ENCODE measurements at regions not wholly inside any gene's neighbourhood (a gene's known extent, or its start where the extent isn't known, plus 50 kb on each side); places are given as distances from the start of the nearest gene placed in this dataset.
"Not testable (repeated sequence)": the region's sequence is repeated elsewhere in the genome, so short reads cannot be mapped to it uniquely, and the experiment has no call there.

GRCh38 chr12:9470367-9470766 lies 137.3 kb downstream of the KLRB1 start:
- H3K4me3 ChIP-seq (ENCODE audit: low read depth, low read length); H3K36me3 ChIP-seq; H3K4me1 ChIP-seq; H3K27me3 ChIP-seq; H3K9me3 ChIP-seq; DNase-seq: not testable (repeated sequence)

- not testable (repeated sequence) for H3K4me1 ChIP-seq; H3K9me3 ChIP-seq; H3K36me3 ChIP-seq; H3K4me3 ChIP-seq (ENCODE audit: low read depth, low read length); H3K27me3 ChIP-seq; DNase-seq
Observed at GRCh38 chr12:9469956-9470355, 137.8 kb downstream of the KLRB1 start.

GRCh38 chr12:9469463-9469862 lies 138.3 kb downstream of the KLRB1 start:
- not testable (repeated sequence) for H3K27me3 ChIP-seq; DNase-seq; H3K4me1 ChIP-seq; H3K36me3 ChIP-seq; H3K4me3 ChIP-seq (ENCODE audit: low read depth, low read length); H3K9me3 ChIP-seq

GRCh38 chr12:9468998-9469397 lies 138.7 kb downstream of the KLRB1 start:
- not testable (repeated sequence) for H3K36me3 ChIP-seq; H3K9me3 ChIP-seq; H3K27me3 ChIP-seq; H3K4me3 ChIP-seq (ENCODE audit: low read depth, low read length); H3K4me1 ChIP-seq
- peak; percentile 69 for TF ChIP-seq CTCF (IDR thresholded peaks at IDR 0.05; ENCODE audit: low read depth, low read length)
- DNase-seq, result peak; percentile 61

- not testable (repeated sequence) for H3K9me3 ChIP-seq; H3K27me3 ChIP-seq; H3K36me3 ChIP-seq; H3K4me3 ChIP-seq (ENCODE audit: low read depth, low read length); DNase-seq; H3K4me1 ChIP-seq
Observed at GRCh38 chr12:9468144-9468543, 139.6 kb downstream of the KLRB1 start.

- Histone ChIP-seq H3K27me3 (no peaks in the 10 kb centered on the region), H3K4me3 (ENCODE audit: low read depth, low read length) (no peak overlapping the region), H3K4me1 (no peaks in the 10 kb centered on the region), H3K9me3 (no peaks in the 10 kb centered on the region), H3K36me3 (no peaks in the 10 kb centered on the region)
- DNase-seq, result no peak
- no peak for TF ChIP-seq CTCF (IDR thresholded peaks at IDR 0.05; ENCODE audit: low read depth, low read length)
Observed at GRCh38 chr12:9464408-9464807, 143.3 kb downstream of the KLRB1 start.

GRCh38 chr12:9455516-9455915 lies 152.2 kb downstream of the KLRB1 start:
- H3K36me3 ChIP-seq; H3K4me3 ChIP-seq (ENCODE audit: low read depth, low read length); DNase-seq; H3K27me3 ChIP-seq; H3K4me1 ChIP-seq; H3K9me3 ChIP-seq: not testable (repeated sequence)

- not testable (repeated sequence) for H3K9me3 ChIP-seq; DNase-seq; H3K27me3 ChIP-seq; H3K36me3 ChIP-seq; H3K4me3 ChIP-seq (ENCODE audit: low read depth, low read length); H3K4me1 ChIP-seq
Observed at GRCh38 chr12:9454021-9454420, 153.7 kb downstream of the KLRB1 start.

GRCh38 chr12:9450127-9450567 lies 157.6 kb downstream of the KLRB1 start:
- not testable (repeated sequence) for H3K4me1 ChIP-seq; DNase-seq; H3K27me3 ChIP-seq; H3K4me3 ChIP-seq (ENCODE audit: low read depth, low read length); H3K9me3 ChIP-seq; H3K36me3 ChIP-seq

- H3K9me3 ChIP-seq; H3K36me3 ChIP-seq; H3K27me3 ChIP-seq; H3K4me1 ChIP-seq; H3K4me3 ChIP-seq (ENCODE audit: low read depth, low read length): not testable (repeated sequence)
- peak; percentile 8 for DNase-seq
Observed at GRCh38 chr12:9449657-9450126, 158.0 kb downstream of the KLRB1 start.

- TF ChIP-seq CTCF (IDR thresholded peaks at IDR 0.05; ENCODE audit: low read depth, low read length), result no peak
- Histone ChIP-seq H3K4me3 (ENCODE audit: low read depth, low read length) (no peak overlapping the region), H3K4me1 (no peaks in the 10 kb centered on the region)
Observed at GRCh38 chr12:9449181-9449580, 158.5 kb downstream of the KLRB1 start.

GRCh38 chr12:9448648-9449047 lies 159.1 kb downstream of the KLRB1 start:
- H3K9me3 ChIP-seq, H3K4me1 ChIP-seq, H3K36me3 ChIP-seq, DNase-seq, H3K27me3 ChIP-seq: not testable (repeated sequence)
- H3K4me3 ChIP-seq (ENCODE audit: low read depth, low read length), result peak overlapping the region; percentile 77

More at GRCh38 chr12:9449181-9449580, 158.5 kb downstream of the KLRB1 start:
- Histone ChIP-seq H3K36me3 (no peaks in the 10 kb centered on the region), H3K27me3 (no peaks in the 10 kb centered on the region), H3K9me3 (no peaks in the 10 kb centered on the region)
- no peak for DNase-seq

GRCh38 chr12:9447791-9448614 lies 159.7 kb downstream of the KLRB1 start:
- not testable (repeated sequence) for H3K27me3 ChIP-seq, H3K9me3 ChIP-seq, H3K4me1 ChIP-seq, H3K36me3 ChIP-seq
- DNase-seq, result peak; percentile 87
- H3K4me3 ChIP-seq (ENCODE audit: low read depth, low read length), result peak overlapping the region; percentile 77

All from BE2C (cell line).